ENCODE measurements at regions not wholly inside any gene's neighbourhood (a gene's known extent, or its start where the extent isn't known, plus 50 kb on each side); places are given as distances from the start of the nearest gene placed in this dataset.
"Not testable (repeated sequence)": the region's sequence is repeated elsewhere in the genome, so short reads cannot be mapped to it uniquely, and the experiment has no call there.

- DNase-seq, result no peak
Observed at GRCh38 chr4:188975271-188975670, 836.0 kb downstream of the TRIML1 start.

GRCh38 chr4:188976644-188977115 lies 837.4 kb downstream of the TRIML1 start:
- no peak for DNase-seq

DNA sequence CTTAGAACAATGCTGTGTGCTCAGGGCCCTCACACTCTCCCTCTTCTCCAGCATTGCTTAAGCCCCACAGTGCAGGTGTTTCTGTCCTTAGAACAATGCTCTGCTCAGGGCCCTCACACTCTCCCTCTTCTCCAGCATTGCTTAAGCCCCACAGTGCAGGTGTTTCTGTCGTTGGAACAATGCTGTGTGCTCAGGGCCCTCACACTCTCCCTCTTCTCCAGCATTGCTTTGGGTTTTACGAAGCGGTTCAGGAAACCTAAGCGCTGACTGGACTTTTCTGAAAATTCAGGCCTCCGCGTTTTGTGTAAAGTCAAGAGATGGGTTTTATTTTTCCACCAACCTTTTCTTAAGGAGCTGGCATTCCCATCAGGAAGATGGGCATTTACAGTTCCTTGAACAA lies 838.0 kb downstream of the TRIML1 start:
- not testable (repeated sequence) for DNase-seq

DNA sequence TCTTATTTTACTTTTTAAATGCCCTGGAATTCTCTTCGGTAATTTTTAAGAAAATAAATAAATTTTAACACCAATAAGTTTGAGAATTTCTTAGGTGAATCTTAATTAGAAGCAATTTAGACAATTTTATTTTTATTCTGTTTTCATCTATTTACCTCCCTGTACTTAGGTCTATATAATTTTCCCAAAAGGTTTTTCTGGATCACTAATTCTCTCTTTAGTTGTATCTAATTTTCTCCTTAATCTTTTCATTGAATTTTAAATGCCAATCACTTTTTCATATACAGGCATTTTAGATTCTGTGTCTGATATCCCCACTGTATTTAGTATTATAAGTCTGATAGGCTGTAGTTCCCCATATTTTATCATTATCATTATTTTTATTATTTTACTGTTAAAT lies 845.3 kb downstream of the TRIML1 start:
- DNase-seq, result no peak

GRCh38 chr4:188986271-188986689 lies 847.0 kb downstream of the TRIML1 start:
- no peak for DNase-seq

DNA sequence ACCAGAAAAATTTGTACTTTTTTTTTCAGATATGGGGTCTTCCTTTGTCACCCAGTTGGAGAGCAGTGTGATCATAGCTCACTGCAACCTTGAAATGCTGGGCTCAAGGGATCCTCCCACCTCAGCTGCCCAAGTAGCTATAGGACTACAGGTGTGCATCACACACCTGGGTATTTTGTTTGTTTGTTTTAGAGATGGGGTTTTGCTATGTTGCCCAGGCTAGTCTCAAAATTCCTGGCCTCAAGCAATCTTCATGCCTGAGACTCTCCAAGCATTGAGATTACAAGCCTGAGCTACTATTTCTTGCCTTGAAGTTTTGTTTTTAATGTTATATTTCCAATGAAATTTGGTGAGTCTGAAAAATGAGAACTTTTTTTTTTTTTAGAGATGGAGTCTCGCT lies 847.8 kb downstream of the TRIML1 start:
- no peak for DNase-seq

DNA sequence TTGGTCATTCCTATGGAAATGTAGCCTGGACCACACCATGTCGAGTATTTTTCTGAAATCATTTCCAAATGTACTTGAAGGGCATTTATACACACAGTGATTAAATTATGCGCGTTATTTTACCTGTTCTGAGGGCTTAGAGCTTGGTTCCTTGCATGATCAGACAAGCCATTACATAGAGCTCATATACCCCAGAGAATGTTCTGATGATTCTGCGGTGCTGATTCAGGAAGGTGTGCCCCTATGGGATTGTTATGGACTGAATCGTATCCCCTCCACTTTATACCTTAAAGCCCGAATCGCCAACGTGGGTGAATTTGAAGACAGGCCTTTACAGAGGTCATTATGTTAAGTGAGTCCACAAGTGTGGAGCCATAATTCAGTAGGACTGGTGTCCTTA lies 848.9 kb downstream of the TRIML1 start:
- no peak for DNase-seq

DNA sequence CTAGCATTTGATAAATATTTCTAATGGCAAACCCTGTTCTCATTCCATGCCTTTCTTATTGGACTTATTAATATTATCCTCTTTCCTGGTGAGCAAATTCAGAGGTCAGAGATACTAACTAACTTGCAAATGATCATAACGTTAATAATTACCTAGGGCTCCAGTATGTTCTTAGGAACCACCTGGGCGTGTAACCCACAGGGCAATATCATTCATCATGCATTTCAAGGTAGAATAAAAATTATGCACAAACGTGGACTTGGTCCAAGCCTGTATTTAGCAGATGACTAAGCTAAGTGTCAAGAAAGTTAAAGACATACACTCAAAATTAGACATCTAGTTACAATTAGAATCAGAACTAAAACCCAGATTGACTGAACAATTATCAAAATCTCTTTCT lies 850.1 kb downstream of the TRIML1 start:
- DNase-seq, result no peak

- no peak for DNase-seq
Observed at GRCh38 chr4:188992706-188993105, 853.5 kb downstream of the TRIML1 start.

DNA sequence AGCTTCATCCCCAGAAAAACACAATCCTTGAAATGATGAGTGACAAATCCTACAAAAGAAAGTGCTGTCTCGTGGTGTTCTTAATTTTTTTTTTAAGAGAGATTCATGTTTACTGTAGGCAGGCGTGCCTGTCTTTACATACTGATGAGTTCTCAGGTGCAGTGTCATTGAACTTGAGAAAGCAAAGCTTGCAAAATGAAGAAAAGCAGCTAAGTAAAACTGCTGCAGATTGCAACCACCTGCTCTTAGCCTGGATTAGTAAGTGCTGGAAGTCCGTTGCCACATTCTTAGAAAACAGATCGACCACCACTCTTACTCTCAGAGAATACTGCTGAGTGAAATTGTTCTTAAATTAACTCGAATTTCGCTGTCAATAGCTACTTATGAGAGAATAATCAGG lies 854.6 kb downstream of the TRIML1 start:
- no peak for DNase-seq

- no peak for DNase-seq
Observed at GRCh38 chr4:189001283-189001970, 862.2 kb downstream of the TRIML1 start.

DNA sequence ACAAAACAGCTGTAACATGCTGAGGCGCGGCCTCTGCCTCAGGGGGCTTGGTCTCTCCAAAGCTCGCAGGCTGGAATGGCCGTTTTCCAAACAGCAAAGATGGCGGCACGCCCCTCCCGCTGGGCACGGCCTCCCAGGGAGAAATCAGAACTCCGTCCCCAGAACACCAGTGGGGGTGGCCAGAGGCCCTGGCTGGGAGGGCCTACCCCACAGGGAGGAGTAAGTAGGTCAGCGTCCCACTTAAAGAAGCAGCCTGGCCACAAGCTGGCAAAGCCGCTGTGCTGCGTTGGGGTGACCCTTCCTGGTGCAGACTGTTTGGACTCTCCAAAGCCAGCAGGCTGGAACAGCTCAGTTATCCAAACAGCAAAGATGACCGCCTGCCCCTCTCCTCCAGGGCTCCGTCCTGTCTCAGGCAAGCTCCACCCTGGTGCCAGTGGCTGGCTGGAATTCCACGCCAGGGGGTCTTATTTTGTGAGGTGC lies 862.8 kb downstream of the TRIML1 start:
- DNase-seq, result no peak

DNA sequence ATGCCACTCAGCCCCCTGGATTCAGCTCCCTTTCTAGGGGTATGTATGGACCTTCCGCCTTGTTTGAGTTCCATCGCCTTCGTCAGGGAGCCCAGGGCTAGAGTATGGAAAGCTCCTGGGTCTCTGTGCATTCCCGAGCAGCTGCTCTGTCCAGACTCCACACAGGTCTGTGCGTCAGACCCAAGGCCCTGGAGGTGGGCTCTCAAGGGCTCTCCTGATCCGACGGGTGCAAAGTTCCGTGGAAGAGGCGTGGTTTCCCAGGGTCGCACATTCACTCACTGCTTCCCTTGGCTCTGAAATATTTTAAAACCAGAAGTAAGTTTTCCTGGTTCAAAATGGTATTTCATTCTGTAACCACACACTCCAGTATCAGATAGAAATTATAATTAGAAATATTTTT lies 863.2 kb downstream of the TRIML1 start:
- DNase-seq, result no peak

DNA sequence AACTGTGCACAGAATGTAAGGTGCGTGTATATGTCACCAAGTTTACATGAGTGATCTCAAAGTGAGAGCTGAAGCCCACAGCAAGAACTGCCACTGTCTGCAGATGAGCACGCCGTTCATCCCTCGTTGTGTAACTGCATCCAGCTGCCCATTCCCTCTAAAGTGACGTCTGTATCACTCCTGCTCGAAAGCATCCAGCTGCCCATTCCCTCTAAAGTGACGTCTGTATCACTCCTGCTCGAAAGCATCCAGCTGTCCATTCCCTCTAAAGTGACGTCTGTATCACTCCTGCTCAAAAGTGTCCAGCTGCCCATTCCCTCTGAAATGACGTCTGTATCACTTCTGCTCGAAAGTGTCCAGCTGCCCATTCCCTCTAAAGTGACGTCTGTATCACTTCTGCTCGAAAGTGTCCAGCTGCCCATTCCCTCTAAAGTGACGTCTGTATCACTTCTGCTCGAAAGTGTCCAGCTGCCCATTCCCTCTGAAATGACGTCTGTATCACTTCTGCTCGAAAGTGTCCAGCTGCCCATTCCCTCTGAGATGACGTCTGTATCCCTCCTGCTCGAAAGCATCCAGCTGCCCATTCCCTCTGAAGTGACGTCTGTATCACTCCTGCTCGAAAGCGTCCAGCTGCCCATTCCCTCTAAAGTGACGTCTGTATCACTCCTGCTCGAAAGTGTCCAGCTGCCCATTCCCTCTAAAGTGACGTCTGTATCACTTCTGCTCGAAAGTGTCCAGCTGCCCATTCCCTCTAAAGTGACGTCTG lies 871.4 kb downstream of the TRIML1 start:
- not testable (repeated sequence) for DNase-seq

GRCh38 chr4:189021831-189022230 lies 882.6 kb downstream of the TRIML1 start:
- DNase-seq, result no peak

GRCh38 chr4:189022440-189023035 lies 883.3 kb downstream of the TRIML1 start:
- no peak for DNase-seq

GRCh38 chr4:189029976-189030504 lies 890.8 kb downstream of the TRIML1 start:
- DNase-seq, result no peak

DNA sequence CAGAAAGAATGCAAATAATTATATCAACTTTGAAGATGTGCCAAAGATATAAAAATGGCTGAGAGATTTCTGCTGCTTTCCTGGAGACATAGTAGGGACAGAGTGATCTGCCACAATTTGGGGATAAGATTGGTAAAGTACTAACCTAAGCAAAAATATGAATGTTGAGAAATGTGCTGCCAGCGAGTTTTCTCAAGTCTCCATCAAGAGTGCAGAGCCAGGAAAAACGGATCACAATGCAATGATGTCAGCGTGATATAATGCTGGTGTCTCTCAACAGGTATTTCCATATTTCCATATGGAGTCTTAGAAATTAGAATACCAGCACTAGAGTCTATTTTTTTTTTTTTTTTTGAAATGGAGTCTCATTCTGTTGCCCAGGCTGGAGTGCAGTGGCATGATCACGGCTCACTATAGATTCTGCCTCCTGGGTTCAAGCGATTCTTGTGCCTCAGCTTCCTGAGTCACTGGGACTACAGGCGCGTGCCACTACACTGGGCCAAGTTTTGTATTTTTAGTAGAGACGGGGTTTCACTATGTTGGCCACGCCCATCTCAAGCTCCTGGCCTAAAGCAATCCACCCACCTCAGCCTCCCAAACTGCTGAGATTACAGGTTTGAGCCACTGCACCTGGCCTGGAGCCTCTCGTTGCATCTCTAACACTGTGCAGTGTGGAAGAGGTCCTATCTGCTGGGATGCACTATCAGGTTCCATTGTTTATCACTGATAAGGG lies 893.5 kb downstream of the TRIML1 start:
- DNase-seq, result no peak

GRCh38 chr4:189033801-189034347 lies 894.6 kb downstream of the TRIML1 start:
- no peak for DNase-seq

GRCh38 chr4:189035091-189035490 lies 895.9 kb downstream of the TRIML1 start:
- no peak for DNase-seq

GRCh38 chr4:189035654-189036053 lies 896.4 kb downstream of the TRIML1 start:
- DNase-seq, result no peak

DNA sequence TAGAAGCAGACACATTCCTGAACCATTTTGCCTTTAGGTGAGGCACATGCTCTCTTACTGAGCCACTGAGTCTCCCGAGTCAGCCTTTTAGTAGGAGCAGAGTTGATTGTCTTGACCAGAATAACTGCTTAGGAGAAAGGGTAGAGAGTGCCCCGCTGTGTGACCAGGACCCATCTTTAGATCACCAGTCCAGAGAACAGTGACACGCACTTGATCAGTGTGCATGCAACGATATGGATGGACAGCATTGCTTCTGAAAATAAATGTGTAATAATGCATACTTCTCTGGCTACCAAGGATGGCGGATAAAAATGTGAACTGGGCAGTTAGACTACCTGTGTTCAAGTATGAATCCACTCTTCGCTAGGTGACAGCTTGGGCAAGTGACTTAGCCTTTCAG lies 897.7 kb downstream of the TRIML1 start:
- DNase-seq, result no peak

DNA sequence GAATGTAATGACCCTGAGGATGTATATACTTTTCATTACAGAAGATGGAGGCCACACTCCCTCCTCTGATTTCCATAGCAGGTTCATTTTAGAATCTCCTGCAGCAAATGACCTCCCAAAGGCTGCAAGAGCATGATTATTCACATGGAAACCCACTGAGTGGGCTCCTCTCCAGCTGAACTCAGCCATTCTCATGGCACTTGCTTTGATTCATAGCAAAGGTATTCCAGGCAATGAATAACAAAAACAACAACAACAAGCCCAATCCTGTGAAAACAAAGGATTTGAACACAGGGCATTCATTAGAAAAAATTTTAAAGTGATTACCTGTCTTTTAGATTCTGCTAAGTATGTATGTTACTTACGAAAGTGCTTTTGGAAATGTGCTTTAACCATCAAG lies 894.0 kb upstream of the FRG1 start:
- no peak for DNase-seq

All from activated CD4-positive, alpha-beta T cell treated with anti-CD3 and anti-CD28 coated beads for 4 hours (primary cell).